Upper lobe of left lung (tissue), 6 donors: ENCODE measurements at regions not wholly inside any gene's neighbourhood (a gene's known extent, or its start where the extent isn't known, plus 50 kb on each side); places are given as distances from the start of the nearest gene placed in this dataset.

Source experiments
- ATAC-seq, 2 donors: fragments of 200-7000 bp; cut with Tn5 transposase; one replicate each; pipeline ENCODE4 v1.9.1; 2022; ENCODE audit warnings: mild to moderate bottlenecking in 2 of 2, moderate library complexity in 2 of 2; ENCODE audit not compliant: low FRiP score in 2 of 2
- DNase-seq, 2 donors: peaks; one replicate each; pipeline ENCODE4 v3.0.0-alpha.2; 2019 to 2020
- H3K27ac ChIP-seq, 4 donors: fragments of 200-600 bp; sonication (generic); one replicate each; pipeline ENCODE4 v1.5.1; 2016 to 2019
- H3K27me3 ChIP-seq, 4 donors: fragments of 200-600 bp; sonication (generic); one replicate each; pipeline ENCODE4 v1.5.1; 2017 to 2019
- H3K36me3 ChIP-seq, 4 donors: fragments of 200-600 bp; sonication (generic); one replicate each; pipeline ENCODE4 v1.5.1; 2016 to 2019
- H3K4me1 ChIP-seq, 4 donors: fragments of 200-600 bp; sonication (generic); one replicate each; pipeline ENCODE4 v1.5.1; 2018 to 2019
- H3K4me3 ChIP-seq, 4 donors: fragments of 200-600 bp; sonication (generic); one replicate each; pipeline ENCODE4 v1.5.1; 2017 to 2019; ENCODE audit warnings: mild to moderate bottlenecking in 2 of 4, moderate library complexity in 1 of 4
- H3K9me3 ChIP-seq, 4 donors: fragments of 200-600 bp; sonication (generic); one replicate each; pipeline ENCODE4 v1.5.1; 2018 to 2019
- EP300 ChIP-seq, 4 donors: sonication (generic); formaldehyde crosslinking; IDR thresholded peaks; one replicate each; pipeline ENCODE4 v1.5.1; 2017; ENCODE audit warnings: antibody characterized with exemption in 4 of 4, control low read depth in 2 of 4
- POLR2A ChIP-seq, 4 donors: fragments of 450-650 bp; IDR thresholded peaks; one replicate each; pipeline ENCODE4 v1.5.1; 2016 to 2017; ENCODE audit warnings: antibody characterized with exemption in 4 of 4, mild to moderate bottlenecking in 2 of 4
- POLR2AphosphoS5 ChIP-seq, 2 donors: sonication (generic); formaldehyde crosslinking; IDR thresholded peaks; one replicate each; pipeline ENCODE4 v1.5.1; 2017; ENCODE audit warnings: antibody characterized with exemption in 2 of 2
- WGBS, 2 donors: methylation state at CpG; one replicate each; pipeline ENCODE4 v1.1.5; 2017 to 2018; 5-methylcytosine and 5-hydroxymethylcytosine counted together
- TF ChIP-seq, protein P1 (sequence below), 6 experiments: fragments of 450-650 bp in 4 of 6; fragments of 200-600 bp in 2 of 6; sonication (generic) in 2 of 6; IDR thresholded peaks; one replicate each; pipeline ENCODE4 v1.5.1; 2016 to 2019; ENCODE audit warnings: antibody characterized with exemption in 6 of 6
- donor health status: DM: no; HTN: no; CAD: no; lungs with moderate emphysema.
- donor health status: DM: no; HTN: yes; CAD: no; lungs with severe emphysema.

DNA sequence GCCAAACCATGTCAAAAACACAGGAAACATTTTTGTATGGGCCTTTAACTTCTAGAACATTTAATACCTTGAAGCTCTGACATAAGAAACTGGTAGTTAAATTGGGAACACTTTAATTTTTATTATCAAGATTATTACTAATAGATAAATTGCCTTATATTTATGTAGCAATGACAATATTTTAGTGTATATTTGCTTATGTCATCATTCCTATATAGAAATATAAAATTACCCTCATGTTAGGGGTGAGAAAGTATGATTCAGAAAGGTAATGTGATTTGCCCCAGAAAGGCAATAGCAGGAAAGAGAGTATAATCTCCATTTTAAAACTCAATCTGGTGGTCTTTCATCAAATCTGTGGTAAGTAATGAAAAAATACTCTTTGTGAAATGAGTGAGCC, 147.4 kb downstream of the IL15 start:
- Histone ChIP-seq H3K4me1 (no peaks in the 10 kb centered on the region), H3K9me3 (no peaks in the 10 kb centered on the region), H3K4me3 (no peak overlapping the region), H3K36me3 (no peaks in the 10 kb centered on the region), H3K27ac (no peak overlapping the region), H3K27me3 (no peaks in the 10 kb centered on the region)
- TF ChIP-seq EP300 (IDR thresholded peaks at IDR 0.05): no peak
- TF ChIP-seq, protein P1, sequence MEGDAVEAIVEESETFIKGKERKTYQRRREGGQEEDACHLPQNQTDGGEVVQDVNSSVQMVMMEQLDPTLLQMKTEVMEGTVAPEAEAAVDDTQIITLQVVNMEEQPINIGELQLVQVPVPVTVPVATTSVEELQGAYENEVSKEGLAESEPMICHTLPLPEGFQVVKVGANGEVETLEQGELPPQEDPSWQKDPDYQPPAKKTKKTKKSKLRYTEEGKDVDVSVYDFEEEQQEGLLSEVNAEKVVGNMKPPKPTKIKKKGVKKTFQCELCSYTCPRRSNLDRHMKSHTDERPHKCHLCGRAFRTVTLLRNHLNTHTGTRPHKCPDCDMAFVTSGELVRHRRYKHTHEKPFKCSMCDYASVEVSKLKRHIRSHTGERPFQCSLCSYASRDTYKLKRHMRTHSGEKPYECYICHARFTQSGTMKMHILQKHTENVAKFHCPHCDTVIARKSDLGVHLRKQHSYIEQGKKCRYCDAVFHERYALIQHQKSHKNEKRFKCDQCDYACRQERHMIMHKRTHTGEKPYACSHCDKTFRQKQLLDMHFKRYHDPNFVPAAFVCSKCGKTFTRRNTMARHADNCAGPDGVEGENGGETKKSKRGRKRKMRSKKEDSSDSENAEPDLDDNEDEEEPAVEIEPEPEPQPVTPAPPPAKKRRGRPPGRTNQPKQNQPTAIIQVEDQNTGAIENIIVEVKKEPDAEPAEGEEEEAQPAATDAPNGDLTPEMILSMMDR (IDR thresholded peaks at IDR 0.05): no peak
- TF ChIP-seq POLR2AphosphoS5 (IDR thresholded peaks at IDR 0.05): no peak
- no peak for ATAC-seq
- DNase-seq: no peak

DNA sequence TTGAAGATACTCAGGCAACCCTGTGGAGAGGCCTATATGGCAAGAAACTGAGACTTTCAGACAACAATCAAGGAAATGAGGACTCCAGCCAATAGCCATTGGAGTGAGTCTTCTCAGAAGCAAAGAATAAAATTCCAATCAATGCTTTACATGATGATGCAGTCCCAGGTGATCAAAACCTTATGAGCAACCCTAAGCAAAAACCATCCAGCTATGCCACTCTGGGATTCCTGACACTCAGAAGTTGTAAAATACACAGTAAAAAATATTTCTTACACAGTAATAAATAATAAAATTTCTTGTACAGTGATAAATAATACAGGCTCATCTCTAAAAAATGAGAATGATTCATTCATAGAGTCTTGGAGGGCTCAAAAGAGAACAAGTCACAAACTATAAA, 150.6 kb downstream of the IL15 start:
- Histone ChIP-seq H3K9me3 (no peaks in the 10 kb centered on the region), H3K4me3 (no peak overlapping the region), H3K4me1 (no peaks in the 10 kb centered on the region), H3K27me3 (no peaks in the 10 kb centered on the region), H3K36me3 (no peaks in the 10 kb centered on the region), H3K27ac (no peak overlapping the region)
- no peak for ATAC-seq
- TF ChIP-seq POLR2A (IDR thresholded peaks at IDR 0.05): no peak
- TF ChIP-seq EP300 (IDR thresholded peaks at IDR 0.05): no peak
- TF ChIP-seq, protein P1 (IDR thresholded peaks at IDR 0.05): no peak
- no peak for TF ChIP-seq POLR2AphosphoS5 (IDR thresholded peaks at IDR 0.05)
- no peak for DNase-seq

DNA sequence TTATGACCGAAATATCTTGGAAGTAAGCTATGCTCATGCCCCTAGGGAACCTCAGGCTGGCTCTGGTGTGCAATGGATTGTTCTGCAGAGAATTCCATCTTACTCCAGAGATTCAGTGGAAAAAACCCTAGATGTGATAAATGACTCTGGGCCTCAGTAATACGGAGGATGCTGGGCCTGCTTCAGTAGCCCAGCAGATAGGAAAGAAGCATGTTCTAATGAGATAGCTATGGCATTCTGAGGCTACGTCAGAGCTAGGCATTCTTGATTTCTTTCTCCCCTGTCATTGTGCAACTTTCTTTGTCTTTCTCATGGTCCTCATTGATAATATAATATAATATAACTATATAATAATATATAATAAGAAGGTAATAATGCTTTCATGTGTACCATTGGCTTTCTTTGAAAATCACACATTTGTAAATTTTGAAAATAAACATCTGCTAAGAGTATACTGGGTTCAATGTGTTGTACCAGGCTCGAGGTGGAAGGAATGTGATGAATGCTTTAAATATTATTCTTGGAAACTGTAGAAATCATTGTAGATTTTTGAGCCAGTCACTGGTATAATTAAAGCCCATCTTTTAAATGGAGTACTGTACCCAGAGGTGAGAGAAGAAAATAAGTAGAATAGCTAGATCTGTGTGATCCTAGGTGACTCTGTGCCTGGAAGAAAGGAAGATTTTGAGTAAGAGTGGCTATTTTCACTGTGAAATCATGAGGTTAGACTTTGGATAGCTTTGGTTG, 152.0 kb downstream of the IL15 start:
- Histone ChIP-seq H3K4me3 (no peak overlapping the region), H3K4me1 (no peaks in the 10 kb centered on the region), H3K9me3 (no peaks in the 10 kb centered on the region), H3K27ac (no peak overlapping the region), H3K36me3 (no peaks in the 10 kb centered on the region), H3K27me3 (no peaks in the 10 kb centered on the region)
- DNase-seq: no peak
- TF ChIP-seq POLR2A (IDR thresholded peaks at IDR 0.05) (no peak), POLR2AphosphoS5 (IDR thresholded peaks at IDR 0.05) (no peak), EP300 (IDR thresholded peaks at IDR 0.05) (no peak)
- TF ChIP-seq, protein P1 (IDR thresholded peaks at IDR 0.05): no peak
- no peak for ATAC-seq
- 78 to 80% methylated on average over 4 of the region's 4 CpGs for WGBS, 2 donors

DNA sequence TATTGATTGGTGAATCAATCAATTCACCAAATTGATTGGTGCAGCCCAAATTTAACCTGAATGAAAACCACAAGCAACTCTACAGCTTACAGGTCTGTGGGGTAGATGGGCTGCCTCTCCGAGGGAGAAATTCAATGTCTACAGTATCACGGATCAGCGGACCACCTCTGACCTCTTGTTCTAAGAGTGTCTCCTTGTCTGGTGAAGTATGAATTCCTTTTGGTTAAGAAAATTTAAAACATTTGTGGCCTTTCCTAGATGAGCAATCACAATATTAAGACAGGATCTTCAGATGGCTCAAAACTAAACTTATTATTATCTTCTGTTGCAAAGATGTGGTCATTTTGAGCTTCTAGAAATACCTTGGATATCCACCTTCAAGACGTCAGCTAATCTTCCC, 153.3 kb downstream of the IL15 start:
- Histone ChIP-seq H3K27ac (no peak overlapping the region), H3K27me3 (no peaks in the 10 kb centered on the region), H3K36me3 (no peaks in the 10 kb centered on the region), H3K4me1 (no peaks in the 10 kb centered on the region), H3K9me3 (no peaks in the 10 kb centered on the region), H3K4me3 (no peak overlapping the region)
- TF ChIP-seq POLR2A (IDR thresholded peaks at IDR 0.05): no peak
- no peak for TF ChIP-seq POLR2AphosphoS5 (IDR thresholded peaks at IDR 0.05)
- no peak for TF ChIP-seq EP300 (IDR thresholded peaks at IDR 0.05)
- DNase-seq (no peak), ATAC-seq (no peak)
- 91 to 92% methylated on average over 4 of the region's 4 CpGs for WGBS, 2 donors

DNA sequence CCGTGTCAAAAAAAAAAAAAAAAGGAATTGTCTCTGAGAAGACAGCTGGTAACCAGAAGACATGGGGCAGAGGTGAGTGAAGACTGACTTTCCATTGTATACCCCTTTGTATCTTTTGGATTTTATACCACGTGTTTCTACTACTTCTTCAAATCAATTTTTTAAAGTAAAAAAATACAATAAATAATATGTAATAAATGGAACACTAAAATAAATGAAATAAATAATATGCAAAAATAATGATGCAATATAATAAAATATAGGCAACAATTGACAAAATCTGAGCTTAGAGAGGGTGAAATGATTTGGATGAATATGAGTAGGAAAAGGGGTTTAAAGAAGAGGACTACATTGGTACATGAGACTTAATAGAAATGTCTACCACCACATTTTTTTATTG, 155.8 kb downstream of the IL15 start:
- H3K4me3 ChIP-seq: no peak overlapping the region
- H3K27me3 ChIP-seq: no peaks in the 10 kb centered on the region
- H3K4me1 ChIP-seq: no peaks in the 10 kb centered on the region
- H3K9me3 ChIP-seq: no peaks in the 10 kb centered on the region
- no peak overlapping the region for H3K27ac ChIP-seq
- 90 to 95% methylated on average over 2 of the region's 2 CpGs for WGBS, 2 donors
- H3K36me3 ChIP-seq: no peaks in the 10 kb centered on the region
- ATAC-seq: no peak
- DNase-seq: no peak
- TF ChIP-seq, protein P1 (IDR thresholded peaks at IDR 0.05): no peak
- no peak for TF ChIP-seq POLR2A (IDR thresholded peaks at IDR 0.05)
- TF ChIP-seq EP300 (IDR thresholded peaks at IDR 0.05): no peak
- no peak for TF ChIP-seq POLR2AphosphoS5 (IDR thresholded peaks at IDR 0.05)
